Aorta (tissue), 5 donors: ENCODE measurements at regions not wholly inside any gene's neighbourhood (a gene's known extent, or its start where the extent isn't known, plus 50 kb on each side); places are given as distances from the start of the nearest gene placed in this dataset.

Experiments
- ATAC-seq: fragments of 200-7000 bp; cut with Tn5 transposase; one replicate; pipeline ENCODE4 v1.9.1; 2022; ENCODE audit warnings: moderate library complexity; ENCODE audit not compliant: low FRiP score
- DNase-seq, 2 donors: peaks; one replicate each; pipeline ENCODE4 v3.0.0-alpha.2; 2020
- H3K27ac ChIP-seq, 2 donors: one replicate each; pipeline ENCODE4 v1.5.1; 2013; ENCODE audit warnings: low read length in 2 of 2, mild to moderate bottlenecking in 2 of 2, moderate library complexity in 2 of 2, control low read depth in 1 of 2, inconsistent platforms in 1 of 2, low read depth in 1 of 2
- H3K27me3 ChIP-seq, 2 donors: one replicate each; pipeline ENCODE4 v1.6.1; 2013; ENCODE audit warnings: control low read depth in 1 of 2, low read length in 1 of 2, mild to moderate bottlenecking in 1 of 2, moderate library complexity in 1 of 2; ENCODE audit not compliant: insufficient read depth in 2 of 2, control insufficient read depth in 1 of 2
- H3K36me3 ChIP-seq, 2 donors: one replicate each; pipeline ENCODE4 v1.6.1; 2013; ENCODE audit warnings: control low read depth in 1 of 2, low read length in 1 of 2, mild to moderate bottlenecking in 1 of 2; ENCODE audit not compliant: insufficient read depth in 2 of 2, control insufficient read depth in 1 of 2
- H3K4me1 ChIP-seq, 2 donors: one replicate each; pipeline ENCODE4 v1.6.1; 2013; ENCODE audit warnings: low read length in 2 of 2, control low read depth in 1 of 2, mild to moderate bottlenecking in 1 of 2, moderate library complexity in 1 of 2; ENCODE audit not compliant: insufficient read depth in 2 of 2, control insufficient read depth in 1 of 2
- H3K4me3 ChIP-seq, 2 donors: one replicate each; pipeline ENCODE4 v1.5.1; 2013; ENCODE audit warnings: low read length in 2 of 2, control low read depth in 1 of 2, mild to moderate bottlenecking in 1 of 2
- H3K9me3 ChIP-seq: one replicate; pipeline ENCODE4 v1.6.1; 2013; ENCODE audit warnings: mild to moderate bottlenecking, low read length; ENCODE audit not compliant: control insufficient read depth
- WGBS, 2 donors: extraction: QIAGEN DNeasy Blood & Tissue Kit; methylation state at CpG; one replicate each; pipeline ENCODE4 v1.1.7; 2013; 5-methylcytosine and 5-hydroxymethylcytosine counted together
- intact Hi-C, 2 donors: fragments of 100-400 bp; cut with DNase I; formaldehyde crosslinking; loops; one replicate each; pipeline versions ENCODE4 v1.14.2 to v1.15.0; 2022
- donor health status: healthy with polysubstance abuse.
- donor health status: Bipolar disorder and iron deficiency.
- donor health status: DM: no; HTN: no; CAD: no.
- donor health status: DM: no; HTN: no; CAD: no.
- donor health status: DM: yes; HTN: yes; CAD: no.

- no peak for ATAC-seq
- Histone ChIP-seq H3K27ac (no peak overlapping the region), H3K4me1 (no peaks in the 10 kb centered on the region), H3K27me3 (no peaks in the 10 kb centered on the region), H3K36me3 (no peaks in the 10 kb centered on the region), H3K4me3 (no peak overlapping the region), H3K9me3 (no peaks in the 10 kb centered on the region)
- WGBS, 2 donors = 60 to 65% methylated on average over 2 of the region's 2 CpGs
- intact Hi-C loops = no loop called here
- no peak for DNase-seq
Measured at GRCh38 chr12:24746864-24747263, 202.0 kb downstream of the BCAT1 start.

GRCh38 chr12:24746006-24746671 is 202.8 kb downstream of the BCAT1 start:
- no peak for ATAC-seq
- no peaks in the 10 kb centered on the region for H3K4me1 ChIP-seq
- 67 to 78% methylated on average over 4 of the region's 4 CpGs for WGBS, 2 donors
- H3K4me3 ChIP-seq = no peak overlapping the region
- no peak for DNase-seq
- no peak overlapping the region for H3K27ac ChIP-seq
- H3K27me3 ChIP-seq = no peaks in the 10 kb centered on the region
- intact Hi-C loops = no loop called here
- no peaks in the 10 kb centered on the region for H3K36me3 ChIP-seq
- H3K9me3 ChIP-seq = no peaks in the 10 kb centered on the region

- ATAC-seq = no peak
- Histone ChIP-seq H3K27ac (no peak overlapping the region), H3K4me3 (no peak overlapping the region), H3K27me3 (no peaks in the 10 kb centered on the region), H3K36me3 (no peaks in the 10 kb centered on the region), H3K4me1 (no peaks in the 10 kb centered on the region), H3K9me3 (no peaks in the 10 kb centered on the region)
- intact Hi-C loops = no loop called here
- 70 to 71% methylated on average over 9 of the region's 9 CpGs for WGBS, 2 donors
- DNase-seq = no peak
Measured at GRCh38 chr12:24743941-24744793, 204.7 kb downstream of the BCAT1 start.

- H3K4me3 ChIP-seq = no peak overlapping the region
Measured at GRCh38 chr12:24742378-24742777, 206.5 kb downstream of the BCAT1 start.

GRCh38 chr12:24741216-24741615 is 207.7 kb downstream of the BCAT1 start:
- no peaks in the 10 kb centered on the region for H3K27me3 ChIP-seq
- no peaks in the 10 kb centered on the region for H3K9me3 ChIP-seq
- WGBS, 2 donors = 93 to 94% methylated on average over 9 of the region's 9 CpGs
- no peak for DNase-seq
- H3K27ac ChIP-seq = no peak overlapping the region
- intact Hi-C loops = no loop called here
- no peak overlapping the region for H3K4me3 ChIP-seq
- H3K36me3 ChIP-seq = no peaks in the 10 kb centered on the region
- ATAC-seq = no peak
- H3K4me1 ChIP-seq = no peaks in the 10 kb centered on the region

More at GRCh38 chr12:24742378-24742777, 206.5 kb downstream of the BCAT1 start:
- H3K9me3 ChIP-seq = no peaks in the 10 kb centered on the region
- intact Hi-C loops = no loop called here
- no peak for ATAC-seq
- H3K4me1 ChIP-seq = no peaks in the 10 kb centered on the region
- H3K27ac ChIP-seq = no peak overlapping the region
- no peaks in the 10 kb centered on the region for H3K36me3 ChIP-seq
- WGBS, 2 donors = 85 to 87% methylated on average over 5 of the region's 5 CpGs
- H3K27me3 ChIP-seq = no peaks in the 10 kb centered on the region
- peak in 1 of 2 donors; percentile 73 for DNase-seq

GRCh38 chr12:24739106-24739779 is 209.7 kb downstream of the BCAT1 start:
- Histone ChIP-seq H3K27me3 (no peaks in the 10 kb centered on the region), H3K4me3 (no peak overlapping the region), H3K27ac (no peak overlapping the region), H3K9me3 (no peaks in the 10 kb centered on the region), H3K36me3 (no peaks in the 10 kb centered on the region), H3K4me1 (no peaks in the 10 kb centered on the region)
- WGBS, 2 donors = 62 to 85% methylated on average over 2 of the region's 2 CpGs
- ATAC-seq (no peak), DNase-seq (no peak)
- intact Hi-C loops = no loop called here

GRCh38 chr12:24738441-24738840 is 210.5 kb downstream of the BCAT1 start:
- ATAC-seq (no peak), DNase-seq (no peak)
- intact Hi-C loops = no loop called here
- no peaks in the 10 kb centered on the region for H3K36me3 ChIP-seq
- H3K27ac ChIP-seq = no peak overlapping the region
- H3K27me3 ChIP-seq = no peaks in the 10 kb centered on the region
- no peaks in the 10 kb centered on the region for H3K9me3 ChIP-seq
- H3K4me3 ChIP-seq = no peak overlapping the region
- no peaks in the 10 kb centered on the region for H3K4me1 ChIP-seq
- 61 to 81% methylated on average over 2 of the region's 2 CpGs for WGBS, 2 donors

- ATAC-seq (no peak), DNase-seq (no peak)
- H3K36me3 ChIP-seq = no peaks in the 10 kb centered on the region
- intact Hi-C loops = no loop called here
- H3K4me1 ChIP-seq = no peaks in the 10 kb centered on the region
- H3K27me3 ChIP-seq = no peaks in the 10 kb centered on the region
- H3K9me3 ChIP-seq = no peaks in the 10 kb centered on the region
- no peak overlapping the region for H3K27ac ChIP-seq
- no peak overlapping the region for H3K4me3 ChIP-seq
- 44 to 67% methylated on average over 1 of the region's 1 CpG for WGBS, 2 donors
Measured at GRCh38 chr12:24731596-24731995, 217.3 kb downstream of the BCAT1 start.
